ENCODE measurements at regions not wholly inside any gene's neighbourhood (a gene's known extent, or its start where the extent isn't known, plus 50 kb on each side); places are given as distances from the start of the nearest gene placed in this dataset.
"Not testable (repeated sequence)": the region's sequence is repeated elsewhere in the genome, so short reads cannot be mapped to it uniquely, and the experiment has no call there.

GRCh38 chr5:26325432-26325831 is 713.0 kb downstream of the CDH9 start:
- FAIRE-seq; H2AFZ ChIP-seq (ENCODE audit: control insufficient read depth, low read depth, low read length); DNase-seq (ENCODE audit: low read depth, low spot score); H3K27ac ChIP-seq (ENCODE audit: control insufficient read depth, insufficient read depth); H3K9ac ChIP-seq (ENCODE audit: control insufficient read depth, insufficient read depth, low read length); H3K4me3 ChIP-seq; H3K36me3 ChIP-seq (ENCODE audit: control insufficient read depth in 2 of 2, insufficient read depth in 2 of 2, low read length in 1 of 2); H4K20me1 ChIP-seq (ENCODE audit: control insufficient read depth, insufficient read depth); H3K27me3 ChIP-seq (replicated peaks in 1 of 2; ENCODE audit: control insufficient read depth in 2 of 2, insufficient read depth in 2 of 2, low read length in 1 of 2); H3K4me1 ChIP-seq (ENCODE audit: control insufficient read depth, insufficient read depth, low read length); POLR2A ChIA-PET; ATAC-seq; RAD21 ChIA-PET (ENCODE audit: unreplicated experiment); H3K9me3 ChIP-seq (replicated peaks; ENCODE audit: control insufficient read depth, insufficient read depth, low read length); in situ Hi-C loops (cut with MboI); H3K79me2 ChIP-seq (ENCODE audit: control insufficient read depth, insufficient read depth, low read length); BruUV-seq (replicated peaks); H3K4me2 ChIP-seq (ENCODE audit: control insufficient read depth, insufficient read depth); intact Hi-C loops (cut with micrococcal nuclease; ENCODE audit: unreplicated experiment): not testable (repeated sequence)
- WGBS (ENCODE audit: insufficient coverage, insufficient replicate concordance, low lambda C conversion rate, missing lambda C conversion rate) = 47% methylated on average over 11 of the region's 11 CpGs
- SMC1A ChIA-PET (ENCODE audit: uncharacterized antibody, unreplicated experiment) = interaction anchor here (0.6 to 0.7 kb wide), 2 partner anchors 195 to 319 kb away, joined by 3 read pairs; no protein-coding TSS in a partner anchor
- CTCF ChIA-PET = interaction anchor here (1.5 kb wide), 1 partner anchor 22 kb away, joined by 3 read pairs; no protein-coding TSS in a partner anchor

- BruUV-seq (replicated peaks); RAD21 ChIA-PET (ENCODE audit: unreplicated experiment); SMC1A ChIA-PET (ENCODE audit: uncharacterized antibody, unreplicated experiment); ATAC-seq; H3K4me3 ChIP-seq; CTCF ChIA-PET; H4K20me1 ChIP-seq (ENCODE audit: control insufficient read depth, insufficient read depth); H2AFZ ChIP-seq (ENCODE audit: control insufficient read depth, low read depth, low read length); H3K9ac ChIP-seq (ENCODE audit: control insufficient read depth, insufficient read depth, low read length); H3K27ac ChIP-seq (ENCODE audit: control insufficient read depth, insufficient read depth); H3K36me3 ChIP-seq (ENCODE audit: control insufficient read depth in 2 of 2, insufficient read depth in 2 of 2, low read length in 1 of 2); in situ Hi-C loops (cut with MboI); DNase-seq (ENCODE audit: low read depth, low spot score); POLR2A ChIA-PET; H3K4me2 ChIP-seq (ENCODE audit: control insufficient read depth, insufficient read depth); FAIRE-seq; intact Hi-C loops (cut with micrococcal nuclease; ENCODE audit: unreplicated experiment); H3K79me2 ChIP-seq (ENCODE audit: control insufficient read depth, insufficient read depth, low read length); H3K27me3 ChIP-seq (replicated peaks in 1 of 2; ENCODE audit: control insufficient read depth in 2 of 2, insufficient read depth in 2 of 2, low read length in 1 of 2); H3K9me3 ChIP-seq (replicated peaks; ENCODE audit: control insufficient read depth, insufficient read depth, low read length); H3K4me1 ChIP-seq (ENCODE audit: control insufficient read depth, insufficient read depth, low read length): not testable (repeated sequence)
- WGBS (ENCODE audit: insufficient coverage, insufficient replicate concordance, low lambda C conversion rate, missing lambda C conversion rate) = 80% methylated on average over 41 of the region's 41 CpGs
Observed at GRCh38 chr5:26324273-26324895, 714.0 kb downstream of the CDH9 start.
